Islet of Langerhans (tissue), 1 donor: ENCODE measurements at regions not wholly inside any gene's neighbourhood (a gene's known extent, or its start where the extent isn't known, plus 50 kb on each side); places are given as distances from the start of the nearest gene placed in this dataset.
"Not testable (repeated sequence)": the region's sequence is repeated elsewhere in the genome, so short reads cannot be mapped to it uniquely, and the experiment has no call there.

Experiments used
- FAIRE-seq: peaks from one replicate; lab custom pipeline; 2011; peaks lifted over from hg19 to GRCh38; lab: Jason Lieb, UNC

- no peak for FAIRE-seq
Measured at GRCh38 chr19:31448221-31448657, 99.0 kb upstream of the TSHZ3 start.

- no peak for FAIRE-seq
Measured at GRCh38 chr19:31449379-31449778, 100.1 kb upstream of the TSHZ3 start.

- FAIRE-seq, result no peak
Measured at GRCh38 chr19:31450696-31451095, 101.5 kb upstream of the TSHZ3 start.

- FAIRE-seq, result no peak
Measured at GRCh38 chr19:31451686-31452330, 102.6 kb upstream of the TSHZ3 start.

- FAIRE-seq, result no peak
Measured at GRCh38 chr19:31459430-31459829, 110.2 kb upstream of the TSHZ3 start.

GRCh38 chr19:31461814-31462539 is 112.7 kb upstream of the TSHZ3 start:
- FAIRE-seq, result no peak

GRCh38 chr19:31470229-31470939 is 121.1 kb upstream of the TSHZ3 start:
- FAIRE-seq, result no peak

GRCh38 chr19:31470952-31471351 is 121.7 kb upstream of the TSHZ3 start:
- FAIRE-seq, result no peak

- no peak for FAIRE-seq
Measured at GRCh38 chr19:31478241-31478640, 129.0 kb upstream of the TSHZ3 start.

- FAIRE-seq, result no peak
Measured at GRCh38 chr19:31483226-31483857, 134.1 kb upstream of the TSHZ3 start.

GRCh38 chr19:31484858-31485410 is 135.7 kb upstream of the TSHZ3 start:
- FAIRE-seq, result not testable (repeated sequence)

- no peak for FAIRE-seq
Measured at GRCh38 chr19:31485472-31485871, 136.2 kb upstream of the TSHZ3 start.

GRCh38 chr19:31491242-31491641 is 142.0 kb upstream of the TSHZ3 start:
- no peak for FAIRE-seq

- FAIRE-seq, result no peak
Measured at GRCh38 chr19:31492050-31492449, 142.8 kb upstream of the TSHZ3 start.

GRCh38 chr19:31496076-31496475 is 146.8 kb upstream of the TSHZ3 start:
- FAIRE-seq, result no peak

GRCh38 chr19:31497709-31498108 is 148.5 kb upstream of the TSHZ3 start:
- FAIRE-seq, result no peak

GRCh38 chr19:31498781-31499180 is 149.5 kb upstream of the TSHZ3 start:
- FAIRE-seq, result no peak

GRCh38 chr19:31499281-31500196 is 150.3 kb upstream of the TSHZ3 start:
- no peak for FAIRE-seq

GRCh38 chr19:31500197-31500830 is 151.1 kb upstream of the TSHZ3 start:
- FAIRE-seq, result no peak

GRCh38 chr19:31500946-31501345 is 151.7 kb upstream of the TSHZ3 start:
- FAIRE-seq, result no peak
